Heart right ventricle (tissue), 16 donors: ENCODE measurements at regions not wholly inside any gene's neighbourhood (a gene's known extent, or its start where the extent isn't known, plus 50 kb on each side); places are given as distances from the start of the nearest gene placed in this dataset.

Source experiments
- ATAC-seq, 8 donors: fragments of 200-7000 bp; cut with Tn5 transposase; one replicate each; pipeline ENCODE4 v1.9.1; 2020; ENCODE audit warnings: mild to moderate bottlenecking in 8 of 8, moderate library complexity in 8 of 8, moderate number of reproducible peaks in 1 of 8
- DNase-seq, 2 donors: peaks; one replicate each; pipeline ENCODE4 v3.0.0-alpha.2; 2020
- H3K27ac ChIP-seq, 10 donors: fragments of 200-600 bp; sonication (generic) in 2 of 10; one replicate each; pipeline versions ENCODE4 v1.5.0 to v1.8.0; 2020 to 2022; ENCODE audit warnings: mild to moderate bottlenecking in 3 of 10
- H3K27me3 ChIP-seq, 7 donors: fragments of 200-600 bp; one replicate each; pipeline ENCODE4 v1.8.0; 2021 to 2022; ENCODE audit warnings: mild to moderate bottlenecking in 2 of 7
- H3K36me3 ChIP-seq, 9 donors: fragments of 200-600 bp; sonication (generic) in 1 of 9; one replicate each; pipeline versions ENCODE4 v1.5.0 to v1.8.0; 2020 to 2022; ENCODE audit warnings: mild to moderate bottlenecking in 2 of 9
- H3K4me1 ChIP-seq, 9 donors: fragments of 200-600 bp; sonication (generic) in 1 of 9; one replicate each; pipeline versions ENCODE4 v1.5.0 to v1.8.0; 2020 to 2022; ENCODE audit warnings: mild to moderate bottlenecking in 4 of 9
- H3K4me3 ChIP-seq, 10 donors: fragments of 200-600 bp; sonication (generic) in 2 of 10; one replicate each; pipeline versions ENCODE4 v1.5.0 to v1.8.0; 2020 to 2022; ENCODE audit warnings: mild to moderate bottlenecking in 7 of 10, moderate library complexity in 2 of 10
- H3K9me3 ChIP-seq, 11 donors: fragments of 200-600 bp in 10 of 11; sonication (generic) in 2 of 11; one replicate each; pipeline versions ENCODE4 v1.5.0 to v1.8.0; 2013 to 2022; ENCODE audit warnings: mild to moderate bottlenecking in 2 of 11, control low read depth in 1 of 11, moderate library complexity in 1 of 11
- CTCF ChIP-seq, 9 donors: fragments of 200-600 bp; sonication (generic) in 2 of 9; IDR thresholded peaks; one replicate each; pipeline versions ENCODE4 v1.5.0 to v1.8.0; 2021 to 2022; ENCODE audit warnings: antibody characterized with exemption in 9 of 9, mild to moderate bottlenecking in 5 of 9, moderate library complexity in 1 of 9
- WGBS, 2 donors: extraction: QIAGEN DNeasy Blood & Tissue Kit; methylation state at CpG; one replicate each; pipeline ENCODE4 v1.1.7; 2013; ENCODE audit warnings: inconsistent platforms in 1 of 2; 5-methylcytosine and 5-hydroxymethylcytosine counted together
- intact Hi-C, 10 donors: fragments of 100-400 bp; cut with DNase I; formaldehyde crosslinking; loops; one replicate each; pipeline versions ENCODE4 v1.11.1 to v1.14.2; 2022
- donor health status: Arrhythmogenic right ventricular cardiomyopathy.
- donor health status: ischemic (EF 13 %, LVEDD 7.1; RV severe dilation, severe dysfunction).
- donor health status: healthy with polysubstance abuse.
- donor health status: DM: no; HTN: yes; CAD: no.
- donor health status: DM: no; HTN: no; CAD: no.
- donor health status: ischemic (EF 25% LVEDD 6.9; RV normal size, moderate dysfunction).
- donor health status: ischemic (EF 25% LVEDD 5.7; RV mildly dilated, moderate dysfunction).
- donor health status: healthy.
- donor health status: DM: yes; HTN: yes; CAD: no.
- donor health status: Ischemic cardiomyopathy.
- donor health status: ischemic (EF 35%, LVEDD 5.7; RV mildly dilated, moderate dysfunction).
- donor health status: nonischemic (EF 11% LVEDD 7.7; RV severe dilation, severe dysfunction).
- donor health status: DM: yes; HTN: yes; CAD: no.
- donor health status: PGD.
- donor health status: ischemic (EF 29% LVEDD 5.4; RV normal size, mild dysfunction).
- donor health status: nonischemic (EF 23%, LVEDD 6.1; RV moderate dilation, normal function).

- 88 to 92% methylated on average over 2 of the region's 2 CpGs for WGBS, 2 donors
- Histone ChIP-seq H3K9me3 (no peaks in the 10 kb centered on the region), H3K27me3 (no peaks in the 10 kb centered on the region), H3K36me3 (no peaks in the 10 kb centered on the region), H3K27ac (no peak overlapping the region), H3K4me3 (no peak overlapping the region), H3K4me1 (peaks cover 0 to 5% (median 0%) of the 10 kb centered on the region in 9 donors)
- ATAC-seq (no peak), DNase-seq (no peak)
- no peak for TF ChIP-seq CTCF (IDR thresholded peaks at IDR 0.05)
- intact Hi-C loops, result loop anchor here in 7 of 10 donors (5.0 to 10.0 kb wide), 5 partner anchors 206 to 246 kb away; partner anchors contain the start of gene MMRN1 (in 1 of the 7)
These were observed 178.3 kb downstream of the SNCA start for GRCh38 chr4:89658701-89659024.

- ATAC-seq (no peak), DNase-seq (no peak)
- no peak overlapping the region for H3K27ac ChIP-seq
- no peaks in the 10 kb centered on the region for H3K9me3 ChIP-seq
- peaks cover 0 to 5% (median 0%) of the 10 kb centered on the region in 9 donors for H3K4me1 ChIP-seq
- 43 to 56% methylated on average over 3 of the region's 3 CpGs for WGBS, 2 donors
- TF ChIP-seq CTCF (IDR thresholded peaks at IDR 0.05), result peak in 7 of 9 donors; percentile 15 to 61 (median 50)
- H3K27me3 ChIP-seq, result no peaks in the 10 kb centered on the region
- no peak overlapping the region for H3K4me3 ChIP-seq
- H3K36me3 ChIP-seq, result no peaks in the 10 kb centered on the region
- intact Hi-C loops, result loop anchor here in 7 of 10 donors (5.0 to 10.0 kb wide), 5 partner anchors 207 to 247 kb away; partner anchors contain the start of gene MMRN1 (in 1 of the 7)
These were observed 178.8 kb downstream of the SNCA start for GRCh38 chr4:89657931-89658700.

DNA sequence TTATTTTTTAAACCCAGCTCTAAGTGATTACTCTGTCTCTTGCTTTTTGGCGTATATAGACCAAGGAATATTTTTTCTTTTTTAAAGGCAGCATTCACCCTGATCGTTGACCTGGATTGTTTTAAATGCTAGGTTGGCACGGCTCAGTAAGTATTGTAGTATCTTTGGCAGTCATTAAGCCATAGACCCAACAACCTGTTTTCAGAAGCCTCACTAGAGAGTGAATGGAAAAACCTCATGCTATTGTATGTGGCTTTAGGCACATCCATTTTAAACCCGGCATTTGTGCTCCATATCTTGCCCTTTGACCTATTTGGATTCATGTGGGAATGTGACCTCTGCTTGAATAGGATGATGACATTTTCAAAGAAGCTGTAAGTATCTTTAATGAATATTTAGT lies 183.9 kb downstream of the SNCA start:
- intact Hi-C loops, result loop anchor here in 6 of 10 donors (10.0 kb wide), 4 partner anchors 212 to 252 kb away; partner anchors contain the start of gene MMRN1 (in 1 of the 6)

GRCh38 chr4:89645482-89645881 lies 191.5 kb downstream of the SNCA start:
- 99 to 100% methylated on average over 1 of the region's 1 CpG for WGBS, 2 donors
- no peaks in the 10 kb centered on the region for H3K4me1 ChIP-seq
- ATAC-seq (no peak), DNase-seq (no peak)
- TF ChIP-seq CTCF (IDR thresholded peaks at IDR 0.05), result no peak
- no peaks in the 10 kb centered on the region for H3K36me3 ChIP-seq
- H3K27me3 ChIP-seq, result no peaks in the 10 kb centered on the region
- no peak overlapping the region for H3K4me3 ChIP-seq
- H3K27ac ChIP-seq, result no peak overlapping the region
- intact Hi-C loops, result no loop called here
- peaks cover 0 to 10% (median 0%) of the 10 kb centered on the region in 11 donors for H3K9me3 ChIP-seq

More for the DNA sequence above, 183.9 kb downstream of the SNCA start:
- no peak overlapping the region for H3K27ac ChIP-seq
- H3K27me3 ChIP-seq, result no peaks in the 10 kb centered on the region
- ATAC-seq, result peak in 1 of 8 donors; percentile 37
- no peaks in the 10 kb centered on the region for H3K4me1 ChIP-seq
- no peaks in the 10 kb centered on the region for H3K36me3 ChIP-seq
- H3K4me3 ChIP-seq, result no peak overlapping the region
- H3K9me3 ChIP-seq, result peaks cover 0 to 10% (median 0%) of the 10 kb centered on the region in 11 donors
- 40 to 46% methylated on average over 4 of the region's 4 CpGs for WGBS, 2 donors
- DNase-seq, result no peak
- no peak for TF ChIP-seq CTCF (IDR thresholded peaks at IDR 0.05)
